ENCODE measurements at regions not wholly inside any gene's neighbourhood (a gene's known extent, or its start where the extent isn't known, plus 50 kb on each side); places are given as distances from the start of the nearest gene placed in this dataset.

- no TSS peak for BruUV-seq (replicated peaks)
- RAD21 ChIA-PET (ENCODE audit: low non-redundant PET in 1 of 2, low total read pairs in 2 of 2, uncharacterized antibody in 2 of 2, unreplicated experiment in 2 of 2) = no interaction called here
- CTCF ChIA-PET = no interaction called here
These were observed 53.6 kb upstream of the MAP10 start for GRCh38 chr1:232751393-232752140.

More at GRCh38 chr1:232751393-232752140, 53.6 kb upstream of the MAP10 start:
- Histone ChIP-seq H3K36me3 (ENCODE audit: control insufficient read depth in 1 of 2, insufficient read depth in 2 of 2, low read length in 2 of 2) (no peaks in the 10 kb centered on the region), H3K9ac (ENCODE audit: low read length) (no peak overlapping the region), H3K79me2 (ENCODE audit: insufficient read depth, low read length) (no peaks in the 10 kb centered on the region), H3K27me3 (ENCODE audit: insufficient read depth, low read length) (no peaks in the 10 kb centered on the region), H3K4me3 (replicated peaks in 1 of 2; ENCODE audit: low read depth in 1 of 2, low read length in 2 of 2) (no peak overlapping the region), H3K9me2 (ENCODE audit: insufficient read depth) (no peaks in the 10 kb centered on the region), H3K4me1 (ENCODE audit: control insufficient read depth in 1 of 2, insufficient read depth in 2 of 2, low read length in 2 of 2) (no peaks in the 10 kb centered on the region), H3K9me3 (ENCODE audit: control insufficient read depth in 1 of 2, insufficient read depth in 1 of 2, low read depth in 1 of 2, low read length in 2 of 2) (peaks cover 0 to 9% of the 10 kb centered on the region in 2 experiments; a peak in 2 of 4 replicates), H2AFZ (ENCODE audit: low read depth, low read length, poor library complexity, severe bottlenecking) (no peak overlapping the region), H4K20me1 (ENCODE audit: insufficient read depth) (no peaks in the 10 kb centered on the region), H3K27ac (ENCODE audit: low read depth, low read length) (no peak overlapping the region), H3K4me2 (ENCODE audit: low read length) (no peak overlapping the region)
- ATAC-seq (no peak), DNase-seq (ENCODE audit: low read depth, low spot score) (no peak)
- POLR2A ChIA-PET = no interaction called here
- intact Hi-C loops (cut with micrococcal nuclease) = no loop called here
- TF ChIP-seq TCF7L2 (IDR thresholded peaks at IDR 0.05; ENCODE audit: borderline replicate concordance, extremely low read depth, insufficient read depth, insufficient read length) (no peak), CEBPB (IDR thresholded peaks at IDR 0.05; ENCODE audit: low read depth) (no peak), JUND (IDR thresholded peaks at IDR 0.05) (no peak), SRF (IDR thresholded peaks at IDR 0.05; ENCODE audit: low read depth) (no peak), ELF1 (IDR thresholded peaks at IDR 0.05; ENCODE audit: borderline replicate concordance, low read depth) (no peak), ZFX (IDR thresholded peaks at IDR 0.05) (no peak), ZNF274 (IDR thresholded peaks at IDR 0.05; ENCODE audit: low read depth, low read length) (no peak), SIN3A (IDR thresholded peaks at IDR 0.05; ENCODE audit: low read depth) (no peak), ATF3 (IDR thresholded peaks at IDR 0.05) (no peak), POLR2AphosphoS5 (IDR thresholded peaks at IDR 0.05; ENCODE audit: low read depth, low read length) (no peak), EGR1 (IDR thresholded peaks at IDR 0.05; ENCODE audit: low read depth) (no peak), EZH2phosphoT487 (IDR thresholded peaks at IDR 0.05; ENCODE audit: borderline replicate concordance) (no peak), CTCF (IDR thresholded peaks at IDR 0.05 in 2 of 3, conservative IDR thresholded peaks at IDR 0.05 in 1 of 3; ENCODE audit: borderline replicate concordance in 1 of 3, insufficient read depth in 1 of 3, low read depth in 2 of 3, low read length in 2 of 3) (no peak), EZH2 (IDR thresholded peaks at IDR 0.05) (no peak), POLR2A (IDR thresholded peaks at IDR 0.05; ENCODE audit: borderline replicate concordance, extremely low read depth, insufficient read depth, insufficient read length) (no peak), ZBTB33 (IDR thresholded peaks at IDR 0.05; ENCODE audit: extremely low read depth, insufficient replicate concordance, low read length) (no peak)
- TF ChIP-seq, protein P1, sequence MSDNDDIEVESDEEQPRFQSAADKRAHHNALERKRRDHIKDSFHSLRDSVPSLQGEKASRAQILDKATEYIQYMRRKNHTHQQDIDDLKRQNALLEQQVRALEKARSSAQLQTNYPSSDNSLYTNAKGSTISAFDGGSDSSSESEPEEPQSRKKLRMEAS (IDR thresholded peaks at IDR 0.05) = no peak
- TF ChIP-seq, protein P2, sequence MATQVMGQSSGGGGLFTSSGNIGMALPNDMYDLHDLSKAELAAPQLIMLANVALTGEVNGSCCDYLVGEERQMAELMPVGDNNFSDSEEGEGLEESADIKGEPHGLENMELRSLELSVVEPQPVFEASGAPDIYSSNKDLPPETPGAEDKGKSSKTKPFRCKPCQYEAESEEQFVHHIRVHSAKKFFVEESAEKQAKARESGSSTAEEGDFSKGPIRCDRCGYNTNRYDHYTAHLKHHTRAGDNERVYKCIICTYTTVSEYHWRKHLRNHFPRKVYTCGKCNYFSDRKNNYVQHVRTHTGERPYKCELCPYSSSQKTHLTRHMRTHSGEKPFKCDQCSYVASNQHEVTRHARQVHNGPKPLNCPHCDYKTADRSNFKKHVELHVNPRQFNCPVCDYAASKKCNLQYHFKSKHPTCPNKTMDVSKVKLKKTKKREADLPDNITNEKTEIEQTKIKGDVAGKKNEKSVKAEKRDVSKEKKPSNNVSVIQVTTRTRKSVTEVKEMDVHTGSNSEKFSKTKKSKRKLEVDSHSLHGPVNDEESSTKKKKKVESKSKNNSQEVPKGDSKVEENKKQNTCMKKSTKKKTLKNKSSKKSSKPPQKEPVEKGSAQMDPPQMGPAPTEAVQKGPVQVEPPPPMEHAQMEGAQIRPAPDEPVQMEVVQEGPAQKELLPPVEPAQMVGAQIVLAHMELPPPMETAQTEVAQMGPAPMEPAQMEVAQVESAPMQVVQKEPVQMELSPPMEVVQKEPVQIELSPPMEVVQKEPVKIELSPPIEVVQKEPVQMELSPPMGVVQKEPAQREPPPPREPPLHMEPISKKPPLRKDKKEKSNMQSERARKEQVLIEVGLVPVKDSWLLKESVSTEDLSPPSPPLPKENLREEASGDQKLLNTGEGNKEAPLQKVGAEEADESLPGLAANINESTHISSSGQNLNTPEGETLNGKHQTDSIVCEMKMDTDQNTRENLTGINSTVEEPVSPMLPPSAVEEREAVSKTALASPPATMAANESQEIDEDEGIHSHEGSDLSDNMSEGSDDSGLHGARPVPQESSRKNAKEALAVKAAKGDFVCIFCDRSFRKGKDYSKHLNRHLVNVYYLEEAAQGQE (IDR thresholded peaks at IDR 0.05; ENCODE audit: low read depth) = no peak
